ENCODE measurements at regions not wholly inside any gene's neighbourhood (a gene's known extent, or its start where the extent isn't known, plus 50 kb on each side); places are given as distances from the start of the nearest gene placed in this dataset.

GRCh38 chr10:81068460-81068859 lies 530.8 kb downstream of the SH2D4B start:
- no peak overlapping the region for H3K23ac ChIP-seq (ENCODE audit: low read depth, low read length)
- BruUV-seq (replicated peaks) = no TSS peak
- H3K79me1 ChIP-seq (ENCODE audit: low read depth in 1 of 2, low read length in 2 of 2) = no peaks in the 10 kb centered on the region
- H3K18ac ChIP-seq (ENCODE audit: low read depth, low read length) = no peak overlapping the region
- no peak overlapping the region for H2BK120ac ChIP-seq (ENCODE audit: low read depth, low read length)
- no peak overlapping the region for H4K5ac ChIP-seq (ENCODE audit: low read depth, low read length)
- H2AK9ac ChIP-seq (replicated peaks; ENCODE audit: low read depth, low read length, poor library complexity) = no peak overlapping the region
- H3K9me1 ChIP-seq (ENCODE audit: insufficient read depth, low read length) = no peaks in the 10 kb centered on the region
- H2AFZ ChIP-seq (replicated peaks; ENCODE audit: low read length, poor library complexity) = no peak overlapping the region
- WGBS, 2 experiments (ENCODE audit: extremely low coverage in 2 of 2, insufficient read length in 1 of 2) = 0% methylated on average over 3 of the region's 3 CpGs; no CpG with 5 or more reads in 1 of the 2 experiments
- no peaks in the 10 kb centered on the region for H3K36me3 ChIP-seq (ENCODE audit: control insufficient read depth, insufficient read depth, low read length)
- in situ Hi-C loops (cut with MboI; ENCODE audit: low sequenced_read_pairs) = no loop called here
- ChIA-PET POLR2A (ENCODE audit: unreplicated experiment) (no interaction called here), CTCF (no interaction called here)
- H3K4me2 ChIP-seq (ENCODE audit: low read depth, low read length) = no peak overlapping the region
- TF ChIP-seq SMC3 (IDR thresholded peaks at IDR 0.05; ENCODE audit: low read depth, low read length) (no peak), MXI1 (IDR thresholded peaks at IDR 0.05; ENCODE audit: borderline replicate concordance, low read depth, low read length) (no peak), CTCF (conservative IDR thresholded peaks at IDR 0.05; ENCODE audit: low read depth, low read length) (no peak), FOS (IDR thresholded peaks at IDR 0.05; ENCODE audit: low read depth, low read length) (no peak), MAFK (IDR thresholded peaks at IDR 0.05; ENCODE audit: low read depth, low read length) (no peak), NFE2L2 (IDR thresholded peaks at IDR 0.05; ENCODE audit: low read depth, low read length) (no peak), ELK1 (IDR thresholded peaks at IDR 0.05; ENCODE audit: borderline replicate concordance, low read depth, low read length) (no peak), RFX5 (IDR thresholded peaks at IDR 0.05; ENCODE audit: low read depth, low read length) (no peak), CEBPB (IDR thresholded peaks at IDR 0.05; ENCODE audit: low read depth, low read length) (no peak), BHLHE40 (IDR thresholded peaks at IDR 0.05; ENCODE audit: low read depth, low read length) (no peak), RCOR1 (IDR thresholded peaks at IDR 0.05; ENCODE audit: insufficient replicate concordance, low read length) (no peak)
- no peak overlapping the region for H3K4ac ChIP-seq (ENCODE audit: low read depth, low read length)
- no peak for ATAC-seq (ENCODE audit: low read depth)
- no peaks in the 10 kb centered on the region for H3K27me3 ChIP-seq (ENCODE audit: control insufficient read depth, insufficient read depth, low read length)
- H3K4me3 ChIP-seq (ENCODE audit: insufficient read depth, low read depth, low read length) = no peak overlapping the region
- H4K91ac ChIP-seq (ENCODE audit: insufficient read depth, low read depth, low read length) = no peak overlapping the region
- H3K4me1 ChIP-seq (ENCODE audit: control insufficient read depth, insufficient read depth, low read length) = no peaks in the 10 kb centered on the region
- no peak overlapping the region for H2BK5ac ChIP-seq (ENCODE audit: low read depth, low read length, poor library complexity, severe bottlenecking)
- no peak overlapping the region for H2AK5ac ChIP-seq (ENCODE audit: low read depth, low read length)
- peaks cover 6% of the 10 kb centered on the region; the same call in 1 of the 2 replicates for H3K9me3 ChIP-seq (ENCODE audit: control insufficient read depth, insufficient read depth, low read length)
- H4K8ac ChIP-seq (ENCODE audit: low read depth in 2 of 2, low read length in 2 of 2) = no peak overlapping the region
- no peak overlapping the region for H2BK15ac ChIP-seq (ENCODE audit: low read depth, low read length)
- intact Hi-C loops (cut with micrococcal nuclease) = no loop called here
- H4K20me1 ChIP-seq (ENCODE audit: insufficient read depth, low read length) = no peaks in the 10 kb centered on the region
- no peak overlapping the region for H3K56ac ChIP-seq (ENCODE audit: extremely low read depth, insufficient read depth, low read length)
- no peak for DNase-seq
- H2BK20ac ChIP-seq (ENCODE audit: low read depth, low read length) = no peak overlapping the region
- H3K9ac ChIP-seq (ENCODE audit: low read depth, low read length) = no peak overlapping the region
- dilution Hi-C loops (cut with HindIII; ENCODE audit: low sequenced_read_pairs, unreplicated experiment) = no loop called here
- no peak overlapping the region for H3K14ac ChIP-seq (replicated peaks; ENCODE audit: low read depth, low read length)
- no peak overlapping the region for H3K27ac ChIP-seq (ENCODE audit: insufficient read depth, low read length)

Measured in IMR-90 (cell line).